ENCODE measurements at regions not wholly inside any gene's neighbourhood (a gene's known extent, or its start where the extent isn't known, plus 50 kb on each side); places are given as distances from the start of the nearest gene placed in this dataset.

DNA sequence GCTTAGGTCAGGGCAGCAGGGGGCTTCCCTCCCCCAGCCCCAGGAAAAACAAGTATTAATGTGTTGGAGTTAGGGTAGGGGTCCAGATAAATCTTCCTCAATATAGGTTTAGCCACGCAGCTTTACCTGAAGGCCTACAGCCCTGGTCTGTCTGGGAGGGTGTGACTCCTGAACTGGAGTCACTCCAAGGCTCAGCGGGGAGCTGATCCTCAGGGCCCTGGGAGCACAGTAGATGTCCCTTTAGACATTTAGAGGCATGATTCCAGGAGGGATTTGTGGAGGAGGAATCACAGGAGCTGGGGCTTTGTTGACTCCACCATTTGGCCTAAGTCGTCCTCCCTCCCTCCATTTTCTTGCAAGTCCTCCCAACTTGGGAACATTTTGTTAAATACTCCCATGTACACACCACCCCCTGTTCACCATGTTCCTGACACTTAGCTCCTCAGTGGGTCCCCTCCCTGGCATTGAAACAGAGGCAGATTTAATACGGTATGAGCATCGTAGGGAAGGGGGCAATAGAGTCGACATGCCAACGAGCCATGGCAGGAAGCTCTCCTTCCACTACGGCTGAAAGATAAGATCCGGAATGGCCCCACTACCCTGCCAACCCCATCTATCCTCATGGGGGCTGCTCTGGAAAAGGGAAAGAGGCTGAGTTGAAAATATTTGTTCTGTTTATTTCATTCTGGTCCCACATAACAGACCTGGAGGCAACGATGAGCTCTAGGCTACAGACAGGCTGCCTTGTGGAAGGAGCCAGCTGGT is 69.0 kb upstream of the LARS2 start:
- Mint-ChIP-seq H3K27me3 (peaks cover 1% of the 10 kb centered on the region), H3K9me3 (ENCODE audit: insufficient read depth) (no peaks in the 10 kb centered on the region), H3K27ac (no peak overlapping the region), H3K4me1 (no peaks in the 10 kb centered on the region), H3K4me3 (no peak overlapping the region)
- ChIA-PET POLR2A (no interaction called here), CTCF (no interaction called here)
- no peak overlapping the region for H3K4me2 ChIP-seq (replicated peaks; ENCODE audit: low read depth, low read length, poor library complexity, severe bottlenecking)
- H3K9me3 ChIP-seq (ENCODE audit: control extremely low read depth in 1 of 3, control insufficient read depth in 2 of 3, insufficient read depth in 1 of 3, low read length in 2 of 3) = no peaks in the 10 kb centered on the region
- ATAC-seq (ENCODE audit: low read depth) (no peak), DNase-seq (no peak)
- WGBS (ENCODE audit: insufficient coverage) = 100% methylated on average over 4 of the region's 10 CpGs
- intact Hi-C loops (cut with micrococcal nuclease) = no loop called here
- H3K9ac ChIP-seq (ENCODE audit: low read length) = no peak overlapping the region
- no peaks in the 10 kb centered on the region for H4K20me1 ChIP-seq (ENCODE audit: control insufficient read depth, insufficient read depth, low read length, poor library complexity, severe bottlenecking)
- H3K27me3 ChIP-seq (replicated peaks in 1 of 4; ENCODE audit: control extremely low read depth in 1 of 4, control insufficient read depth in 3 of 4, insufficient read depth in 4 of 4, low read length in 3 of 4) = peaks cover 0 to 2% (median 0%) of the 10 kb centered on the region in 4 experiments
- no peaks in the 10 kb centered on the region for H3K36me3 ChIP-seq (replicated peaks in 1 of 2; ENCODE audit: control extremely low read depth in 1 of 2, control insufficient read depth in 1 of 2, extremely low read depth in 1 of 2, insufficient read depth in 2 of 2, low read length in 1 of 2)
- no peak overlapping the region for H2AFZ ChIP-seq (ENCODE audit: insufficient read depth, low read depth, low read length, poor library complexity, severe bottlenecking)
- no peak for TF ChIP-seq EZH2 (IDR thresholded peaks at IDR 0.05; ENCODE audit: borderline replicate concordance, insufficient read depth, low read depth, low read length, poor library complexity, severe bottlenecking)
- TF ChIP-seq, protein P1, sequence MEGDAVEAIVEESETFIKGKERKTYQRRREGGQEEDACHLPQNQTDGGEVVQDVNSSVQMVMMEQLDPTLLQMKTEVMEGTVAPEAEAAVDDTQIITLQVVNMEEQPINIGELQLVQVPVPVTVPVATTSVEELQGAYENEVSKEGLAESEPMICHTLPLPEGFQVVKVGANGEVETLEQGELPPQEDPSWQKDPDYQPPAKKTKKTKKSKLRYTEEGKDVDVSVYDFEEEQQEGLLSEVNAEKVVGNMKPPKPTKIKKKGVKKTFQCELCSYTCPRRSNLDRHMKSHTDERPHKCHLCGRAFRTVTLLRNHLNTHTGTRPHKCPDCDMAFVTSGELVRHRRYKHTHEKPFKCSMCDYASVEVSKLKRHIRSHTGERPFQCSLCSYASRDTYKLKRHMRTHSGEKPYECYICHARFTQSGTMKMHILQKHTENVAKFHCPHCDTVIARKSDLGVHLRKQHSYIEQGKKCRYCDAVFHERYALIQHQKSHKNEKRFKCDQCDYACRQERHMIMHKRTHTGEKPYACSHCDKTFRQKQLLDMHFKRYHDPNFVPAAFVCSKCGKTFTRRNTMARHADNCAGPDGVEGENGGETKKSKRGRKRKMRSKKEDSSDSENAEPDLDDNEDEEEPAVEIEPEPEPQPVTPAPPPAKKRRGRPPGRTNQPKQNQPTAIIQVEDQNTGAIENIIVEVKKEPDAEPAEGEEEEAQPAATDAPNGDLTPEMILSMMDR (IDR thresholded peaks at IDR 0.05) = no peak
- no peaks in the 10 kb centered on the region for H3K79me2 ChIP-seq (ENCODE audit: control insufficient read depth, insufficient read depth, low read length)
- no peak overlapping the region for H3K4me3 ChIP-seq (ENCODE audit: control extremely low read depth in 1 of 5, extremely low read depth in 1 of 5, insufficient read depth in 1 of 5, low read depth in 2 of 5, low read length in 4 of 5)
- H3K27ac ChIP-seq (ENCODE audit: low read length in 2 of 2) = no peak overlapping the region
- H3K4me1 ChIP-seq (ENCODE audit: control insufficient read depth in 2 of 2, insufficient read depth in 2 of 2, low read length in 2 of 2) = no peaks in the 10 kb centered on the region

DNA sequence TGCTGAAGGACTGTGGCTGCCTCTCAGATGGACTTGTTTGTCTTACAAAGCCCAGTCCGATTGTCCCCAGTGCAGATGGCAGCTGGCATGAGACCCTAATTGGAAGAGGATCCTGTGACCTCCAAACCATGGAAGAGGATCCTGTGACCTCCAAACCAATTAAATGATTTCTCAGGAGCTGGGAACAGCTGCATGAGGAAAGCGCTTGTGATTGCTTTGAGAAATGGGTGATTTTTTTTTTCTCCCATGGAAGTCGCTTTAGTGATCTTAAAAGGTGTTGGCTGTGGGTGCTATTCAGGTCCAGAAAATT is 68.4 kb upstream of the LARS2 start:
- 100% methylated on average over 2 of the region's 3 CpGs for WGBS (ENCODE audit: insufficient coverage)
- intact Hi-C loops (cut with micrococcal nuclease) = no loop called here
- H3K9me3 ChIP-seq (ENCODE audit: control extremely low read depth in 1 of 3, control insufficient read depth in 2 of 3, insufficient read depth in 1 of 3, low read length in 2 of 3) = no peaks in the 10 kb centered on the region
- H3K4me1 ChIP-seq (ENCODE audit: control insufficient read depth in 2 of 2, insufficient read depth in 2 of 2, low read length in 2 of 2) = no peaks in the 10 kb centered on the region
- no peaks in the 10 kb centered on the region for H4K20me1 ChIP-seq (ENCODE audit: control insufficient read depth, insufficient read depth, low read length, poor library complexity, severe bottlenecking)
- CTCF ChIA-PET = no interaction called here
- Mint-ChIP-seq H3K27ac (no peak overlapping the region), H3K4me3 (no peak overlapping the region), H3K9me3 (ENCODE audit: insufficient read depth) (no peaks in the 10 kb centered on the region), H3K4me1 (no peaks in the 10 kb centered on the region), H3K27me3 (peaks cover 6% of the 10 kb centered on the region)
- no peak overlapping the region for H3K9ac ChIP-seq (ENCODE audit: low read length)
- POLR2A ChIA-PET = no interaction called here
- no peaks in the 10 kb centered on the region for H3K27me3 ChIP-seq (replicated peaks in 1 of 4; ENCODE audit: control extremely low read depth in 1 of 4, control insufficient read depth in 3 of 4, insufficient read depth in 4 of 4, low read length in 3 of 4)
- no peak for TF ChIP-seq EZH2 (IDR thresholded peaks at IDR 0.05; ENCODE audit: borderline replicate concordance, insufficient read depth, low read depth, low read length, poor library complexity, severe bottlenecking)
- TF ChIP-seq, protein P1 (IDR thresholded peaks at IDR 0.05) = no peak
- ATAC-seq (ENCODE audit: low read depth) (no peak), DNase-seq (no peak)
- H3K27ac ChIP-seq (ENCODE audit: low read length in 2 of 2) = no peak overlapping the region
- H3K79me2 ChIP-seq (ENCODE audit: control insufficient read depth, insufficient read depth, low read length) = no peaks in the 10 kb centered on the region
- H2AFZ ChIP-seq (ENCODE audit: insufficient read depth, low read depth, low read length, poor library complexity, severe bottlenecking) = no peak overlapping the region
- H3K36me3 ChIP-seq (replicated peaks in 1 of 2; ENCODE audit: control extremely low read depth in 1 of 2, control insufficient read depth in 1 of 2, extremely low read depth in 1 of 2, insufficient read depth in 2 of 2, low read length in 1 of 2) = no peaks in the 10 kb centered on the region
- no peak overlapping the region for H3K4me2 ChIP-seq (replicated peaks; ENCODE audit: low read depth, low read length, poor library complexity, severe bottlenecking)
- no peak overlapping the region for H3K4me3 ChIP-seq (ENCODE audit: control extremely low read depth in 1 of 5, extremely low read depth in 1 of 5, insufficient read depth in 1 of 5, low read depth in 2 of 5, low read length in 4 of 5)

Data from B cell (primary cell).